ENCODE measurements at regions not wholly inside any gene's neighbourhood (a gene's known extent, or its start where the extent isn't known, plus 50 kb on each side); places are given as distances from the start of the nearest gene placed in this dataset.
A peak's percentile ranks its signal among the peaks of the same experiment; 100 is the strongest.

- no peak for TF ChIP-seq CTCF (IDR thresholded peaks at IDR 0.05; ENCODE audit: unreplicated experiment)
- H3K4me1 Mint-ChIP-seq, result no peaks in the 10 kb centered on the region
- no peaks in the 10 kb centered on the region for H3K36me3 Mint-ChIP-seq
- DNase-seq (ENCODE audit: low spot score in 2 of 2, unreplicated experiment in 2 of 2), result no peak
- peaks cover 4% of the 10 kb centered on the region for H3K27me3 Mint-ChIP-seq (ENCODE audit: low read depth)
- H3K9me3 Mint-ChIP-seq, result no peaks in the 10 kb centered on the region
- H3K4me3 Mint-ChIP-seq, result no peak overlapping the region
- H3K27ac Mint-ChIP-seq, result no peak overlapping the region
These were observed 331.5 kb downstream of the ZNF536 start for GRCh38 chr19:30703645-30704044.

- Mint-ChIP-seq H3K27ac (no peak overlapping the region), H3K36me3 (no peaks in the 10 kb centered on the region), H3K4me3 (no peak overlapping the region), H3K9me3 (no peaks in the 10 kb centered on the region), H3K4me1 (peaks cover 6% of the 10 kb centered on the region), H3K27me3 (ENCODE audit: low read depth) (peaks cover 4% of the 10 kb centered on the region)
- no peak for TF ChIP-seq CTCF (IDR thresholded peaks at IDR 0.05; ENCODE audit: unreplicated experiment)
- DNase-seq (ENCODE audit: low spot score in 2 of 2, unreplicated experiment in 2 of 2), result no peak
These were observed 329.0 kb downstream of the ZNF536 start for GRCh38 chr19:30701178-30701577.

GRCh38 chr19:30699871-30700280 lies 327.7 kb downstream of the ZNF536 start:
- no peak for TF ChIP-seq CTCF (IDR thresholded peaks at IDR 0.05; ENCODE audit: unreplicated experiment)
- no peaks in the 10 kb centered on the region for H3K9me3 Mint-ChIP-seq

GRCh38 chr19:30696514-30696913 lies 324.3 kb downstream of the ZNF536 start:
- H3K27ac Mint-ChIP-seq, result no peak overlapping the region
- peaks cover under 1% of the 10 kb centered on the region for H3K27me3 Mint-ChIP-seq (ENCODE audit: low read depth)
- DNase-seq (ENCODE audit: low spot score in 2 of 2, unreplicated experiment in 2 of 2), result peak in 1 of 2 experiments; percentile 71
- no peaks in the 10 kb centered on the region for H3K36me3 Mint-ChIP-seq
- no peak overlapping the region for H3K4me3 Mint-ChIP-seq
- H3K4me1 Mint-ChIP-seq, result peaks cover 35% of the 10 kb centered on the region
- no peaks in the 10 kb centered on the region for H3K9me3 Mint-ChIP-seq
- TF ChIP-seq CTCF (IDR thresholded peaks at IDR 0.05; ENCODE audit: unreplicated experiment), result no peak

More at GRCh38 chr19:30699871-30700280, 327.7 kb downstream of the ZNF536 start:
- Mint-ChIP-seq H3K36me3 (no peaks in the 10 kb centered on the region), H3K27me3 (ENCODE audit: low read depth) (peaks cover 4% of the 10 kb centered on the region), H3K4me3 (no peak overlapping the region), H3K4me1 (peaks cover 7% of the 10 kb centered on the region), H3K27ac (no peak overlapping the region)
- DNase-seq (ENCODE audit: low spot score in 2 of 2, unreplicated experiment in 2 of 2), result no peak

GRCh38 chr19:30695171-30695875 lies 323.1 kb downstream of the ZNF536 start:
- no peaks in the 10 kb centered on the region for H3K9me3 Mint-ChIP-seq
- H3K4me3 Mint-ChIP-seq, result no peak overlapping the region
- no peak for DNase-seq (ENCODE audit: low spot score in 2 of 2, unreplicated experiment in 2 of 2)
- H3K27me3 Mint-ChIP-seq (ENCODE audit: low read depth), result peaks cover 9% of the 10 kb centered on the region
- peaks cover 46% of the 10 kb centered on the region for H3K4me1 Mint-ChIP-seq
- H3K36me3 Mint-ChIP-seq, result no peaks in the 10 kb centered on the region
- no peak overlapping the region for H3K27ac Mint-ChIP-seq
- TF ChIP-seq CTCF (IDR thresholded peaks at IDR 0.05; ENCODE audit: unreplicated experiment), result no peak

Data from mesothelial cell of epicardium (in vitro differentiated cells).